ENCODE measurements at regions not wholly inside any gene's neighbourhood (a gene's known extent, or its start where the extent isn't known, plus 50 kb on each side); places are given as distances from the start of the nearest gene placed in this dataset.

- no peak for DNase-seq
Measured at GRCh38 chr20:58138395-58138794, 90.1 kb downstream of the ANKRD60 start.

GRCh38 chr20:58137651-58138265 is 90.7 kb downstream of the ANKRD60 start:
- no peak for DNase-seq

GRCh38 chr20:58137236-58137635 is 91.2 kb downstream of the ANKRD60 start:
- no peak for DNase-seq

GRCh38 chr20:58136149-58136484 is 92.3 kb downstream of the ANKRD60 start:
- no peak for DNase-seq

- DNase-seq = no peak
Measured at GRCh38 chr20:58135441-58136148, 92.9 kb downstream of the ANKRD60 start.

GRCh38 chr20:58133020-58133808 is 95.2 kb downstream of the ANKRD60 start:
- no peak for DNase-seq

- no peak for DNase-seq
Measured at GRCh38 chr20:58131551-58132142, 96.8 kb downstream of the ANKRD60 start.

GRCh38 chr20:58131151-58131550 is 97.3 kb downstream of the ANKRD60 start:
- no peak for DNase-seq

- DNase-seq = no peak
Measured at GRCh38 chr20:58130581-58130980, 97.9 kb downstream of the ANKRD60 start.

GRCh38 chr20:58130156-58130555 is 98.3 kb downstream of the ANKRD60 start:
- no peak for DNase-seq

- no peak for DNase-seq
Measured at GRCh38 chr20:58129721-58130151, 98.7 kb downstream of the ANKRD60 start.

GRCh38 chr20:58128635-58129625 is 99.5 kb downstream of the ANKRD60 start:
- DNase-seq = no peak

GRCh38 chr20:58127701-58128111 is 100.7 kb downstream of the ANKRD60 start:
- no peak for DNase-seq

- no peak for DNase-seq
Measured at GRCh38 chr20:58125726-58126125, 102.7 kb downstream of the ANKRD60 start.

- no peak for DNase-seq
Measured at GRCh38 chr20:58117944-58118343, 110.5 kb downstream of the ANKRD60 start.

GRCh38 chr20:58116505-58116904 is 111.9 kb downstream of the ANKRD60 start:
- DNase-seq = no peak

- DNase-seq = no peak
Measured at GRCh38 chr20:58113716-58114115, 114.7 kb downstream of the ANKRD60 start.

GRCh38 chr20:58112017-58112781 is 116.3 kb downstream of the ANKRD60 start:
- no peak for DNase-seq

- no peak for DNase-seq
Measured at GRCh38 chr20:58111310-58112016, 117.0 kb downstream of the ANKRD60 start.

GRCh38 chr20:58109918-58110635 is 118.4 kb downstream of the ANKRD60 start:
- DNase-seq = no peak

Data from NCI-H2107 (cell line).